Kidney (tissue), 13 donors: ENCODE measurements at regions not wholly inside any gene's neighbourhood (a gene's known extent, or its start where the extent isn't known, plus 50 kb on each side); places are given as distances from the start of the nearest gene placed in this dataset.
A peak's percentile ranks its signal among the peaks of the same experiment; 100 is the strongest.

Experiments used
- DNase-seq, 5 donors: peaks; one replicate each; pipeline ENCODE4 v3.0.0-alpha.2; 2013 to 2020
- FAIRE-seq: peaks from 2 replicates; lab custom pipeline; 2012; peaks lifted over from hg19 to GRCh38; lab: Jason Lieb, UNC
- H3K27ac ChIP-seq, 2 donors: one replicate each; pipeline ENCODE4 v1.7.0; 2013; ENCODE audit warnings: low read depth in 2 of 2, low read length in 2 of 2, inconsistent platforms in 1 of 2
- H3K27me3 ChIP-seq: one replicate; pipeline ENCODE4 v1.7.1; 2013; ENCODE audit warnings: low read length, inconsistent platforms; ENCODE audit not compliant: control insufficient read depth, insufficient read depth
- H3K36me3 ChIP-seq, 3 donors: one replicate each; pipeline versions ENCODE4 v1.7.0 to v1.7.1; 2013; ENCODE audit warnings: low read length in 3 of 3, control low read depth in 1 of 3, inconsistent platforms in 1 of 3; ENCODE audit not compliant: insufficient read depth in 3 of 3, control insufficient read depth in 2 of 3
- H3K4me1 ChIP-seq, 3 donors: one replicate each; pipeline versions ENCODE4 v1.7.0 to v1.7.1; 2013; ENCODE audit warnings: low read length in 3 of 3, inconsistent platforms in 1 of 3, low read depth in 1 of 3; ENCODE audit not compliant: control insufficient read depth in 2 of 3, insufficient read depth in 2 of 3
- H3K4me3 ChIP-seq, 3 donors: one replicate each; pipeline versions ENCODE4 v1.7.0 to v1.8.1; 2013; ENCODE audit warnings: low read length in 3 of 3, control low read depth in 1 of 3, inconsistent platforms in 1 of 3
- H3K9ac ChIP-seq, 3 donors: one replicate each; pipeline versions ENCODE4 v1.7.0 to v1.7.1; 2013; ENCODE audit warnings: low read length in 3 of 3, control low read depth in 1 of 3, inconsistent platforms in 1 of 3
- H3K9me3 ChIP-seq, 3 donors: one replicate each; pipeline versions ENCODE4 v1.7.0 to v1.7.1; 2013; ENCODE audit warnings: low read length in 3 of 3, control low read depth in 1 of 3, inconsistent platforms in 1 of 3; ENCODE audit not compliant: control insufficient read depth in 2 of 3, insufficient read depth in 1 of 3
- CTCF ChIP-seq: IDR thresholded peaks from 3 replicates; pipeline ENCODE4 v1.5.1; 2012; ENCODE audit warnings: mild to moderate bottlenecking, moderate library complexity, borderline replicate concordance; ENCODE audit not compliant: insufficient read depth; ENCODE audit errors: extremely low read depth
- intact Hi-C: fragments of 100-400 bp; cut with DNase I; formaldehyde crosslinking; loops from one replicate; pipeline ENCODE4 v1.11.1; 2022
- donor health status: control.
- donor health status: control.
- donor health status: control.
- donor health status: control.
- donor health status: control.
- donor health status: DM: yes; HTN: yes; CAD: no.
- donor health status: Normal renal cell carcinoma (clear cell type).

GRCh38 chrX:1902901-1903235 is 288.0 kb downstream of the ASMT start:
- intact Hi-C loops = no loop called here
- no peaks in the 10 kb centered on the region for H3K27me3 ChIP-seq
- no peak for FAIRE-seq

GRCh38 chrX:1903236-1903935 is 288.5 kb downstream of the ASMT start:
- DNase-seq = no peak

More at GRCh38 chrX:1902901-1903235, 288.0 kb downstream of the ASMT start:
- Histone ChIP-seq H3K4me1 (no peaks in the 10 kb centered on the region), H3K9me3 (peaks cover 0 to 9% (median 3%) of the 10 kb centered on the region in 3 donors), H3K4me3 (no peak overlapping the region), H3K27ac (no peak overlapping the region), H3K36me3 (peaks cover 0 to 2% (median 0%) of the 10 kb centered on the region in 3 donors), H3K9ac (no peak overlapping the region)
- no peak for TF ChIP-seq CTCF
- no peak for DNase-seq

GRCh38 chrX:1904663-1905218 is 289.9 kb downstream of the ASMT start:
- DNase-seq (no peak), FAIRE-seq (no peak)

More at GRCh38 chrX:1903236-1903935, 288.5 kb downstream of the ASMT start:
- no peak for FAIRE-seq
- H3K36me3 ChIP-seq = peaks cover 0 to 2% (median 0%) of the 10 kb centered on the region in 3 donors
- no peak overlapping the region for H3K9ac ChIP-seq
- no peaks in the 10 kb centered on the region for H3K27me3 ChIP-seq
- H3K27ac ChIP-seq = no peak overlapping the region
- H3K4me3 ChIP-seq = no peak overlapping the region
- no peak for TF ChIP-seq CTCF
- peaks cover 0 to 9% (median 3%) of the 10 kb centered on the region in 3 donors for H3K9me3 ChIP-seq
- intact Hi-C loops = no loop called here
- no peaks in the 10 kb centered on the region for H3K4me1 ChIP-seq

More at GRCh38 chrX:1904663-1905218, 289.9 kb downstream of the ASMT start:
- no peak for TF ChIP-seq CTCF
- Histone ChIP-seq H3K36me3 (peaks cover 0 to 2% (median 0%) of the 10 kb centered on the region in 3 donors), H3K27ac (no peak overlapping the region), H3K9ac (no peak overlapping the region), H3K9me3 (peaks cover 0 to 9% (median 3%) of the 10 kb centered on the region in 3 donors), H3K4me1 (no peaks in the 10 kb centered on the region), H3K4me3 (peak overlapping the region in 1 of 3 donors; percentile 18), H3K27me3 (no peaks in the 10 kb centered on the region)
- intact Hi-C loops = no loop called here
